HG02759 (cell line): ENCODE measurements at regions not wholly inside any gene's neighbourhood (a gene's known extent, or its start where the extent isn't known, plus 50 kb on each side); places are given as distances from the start of the nearest gene placed in this dataset.
"Not testable (repeated sequence)": the region's sequence is repeated elsewhere in the genome, so short reads cannot be mapped to it uniquely, and the experiment has no call there.

ENCODE experiments used
- ATAC-seq: cut with Tn5 transposase; IDR thresholded peaks from one replicate; pipeline ENCODE4 v1.9.1; 2021; ENCODE audit warnings: mild to moderate bottlenecking, moderate library complexity; ENCODE audit not compliant: unreplicated experiment

- no peak for ATAC-seq
Measured at GRCh38 chr2:88396209-88396608, 56.3 kb downstream of the FOXI3 start.

DNA sequence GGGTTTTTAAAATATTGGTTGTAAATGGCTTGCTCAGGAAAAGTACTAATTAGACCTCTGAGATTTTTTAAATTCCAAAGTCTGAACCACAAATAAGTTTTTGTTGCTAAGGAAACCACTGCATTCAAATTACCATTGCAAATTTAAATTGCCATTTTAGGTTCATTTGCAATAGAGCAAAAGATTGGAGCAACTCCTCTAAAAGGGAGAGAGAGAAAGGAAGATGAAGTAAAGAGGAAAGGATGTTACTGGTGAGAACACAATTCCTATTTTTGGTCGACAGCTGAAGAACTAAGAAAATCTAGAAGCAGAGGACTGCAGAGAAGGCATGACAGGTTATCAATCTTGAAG, 74.9 kb downstream of the FOXI3 start:
- no peak for ATAC-seq

DNA sequence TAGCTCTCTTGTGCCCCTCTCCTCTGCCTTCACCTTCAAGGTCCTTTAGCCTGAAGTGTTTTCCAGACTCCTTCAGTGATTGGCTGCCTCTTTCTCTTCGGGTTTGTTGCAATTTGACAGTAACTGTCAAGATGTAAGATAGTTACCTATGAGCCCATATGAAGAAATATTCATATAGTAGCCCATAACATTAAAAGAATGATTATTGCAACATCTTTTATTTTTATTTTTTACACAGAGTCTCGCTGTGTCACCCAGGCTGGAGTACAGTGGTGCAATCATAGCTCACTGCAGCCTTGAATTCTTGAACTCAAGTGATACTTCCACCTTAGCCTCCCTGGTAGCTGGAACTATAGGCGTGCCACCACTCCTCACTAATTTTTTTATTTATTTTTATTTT, 80.5 kb downstream of the FOXI3 start:
- no peak for ATAC-seq

DNA sequence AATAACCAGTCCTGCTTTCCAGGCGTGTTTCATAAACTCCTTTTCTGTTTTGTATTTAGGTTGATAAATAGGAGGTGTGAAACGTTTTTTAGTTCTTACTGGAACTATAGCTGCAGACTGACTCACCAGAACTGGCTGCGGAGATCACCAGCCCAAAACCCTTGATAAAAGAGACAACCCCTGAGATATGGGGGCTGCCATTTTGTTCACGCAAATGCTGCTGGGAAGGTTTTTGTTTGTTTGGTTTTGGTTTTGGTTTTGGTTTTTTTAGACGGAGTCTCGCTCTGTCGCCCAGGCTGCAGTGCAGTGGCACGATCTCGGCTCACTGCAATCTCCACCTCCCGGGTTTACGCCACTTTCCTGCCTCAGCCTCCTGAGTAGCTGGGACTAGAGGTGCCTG, 87.1 kb downstream of the FOXI3 start:
- not testable (repeated sequence) for ATAC-seq

DNA sequence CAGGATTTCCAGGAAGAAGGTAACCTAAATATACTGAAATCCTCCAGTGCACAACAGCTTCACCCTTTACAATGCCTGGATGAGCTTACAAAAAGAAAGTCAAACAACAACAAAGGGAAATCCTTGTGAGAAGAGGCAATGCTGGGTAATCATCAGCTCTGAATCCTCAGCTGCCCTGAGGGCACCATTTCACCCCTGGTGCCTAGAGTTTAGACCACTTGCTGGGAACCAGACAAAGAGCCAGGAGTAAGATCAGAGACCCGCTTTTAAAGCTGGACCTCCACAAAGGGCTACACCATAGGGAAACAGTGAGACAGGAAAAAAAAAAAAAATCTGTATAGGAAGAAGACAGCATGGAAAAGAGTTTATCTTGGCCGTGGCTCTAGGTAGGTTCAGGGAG, 97.0 kb downstream of the FOXI3 start:
- ATAC-seq = no peak

DNA sequence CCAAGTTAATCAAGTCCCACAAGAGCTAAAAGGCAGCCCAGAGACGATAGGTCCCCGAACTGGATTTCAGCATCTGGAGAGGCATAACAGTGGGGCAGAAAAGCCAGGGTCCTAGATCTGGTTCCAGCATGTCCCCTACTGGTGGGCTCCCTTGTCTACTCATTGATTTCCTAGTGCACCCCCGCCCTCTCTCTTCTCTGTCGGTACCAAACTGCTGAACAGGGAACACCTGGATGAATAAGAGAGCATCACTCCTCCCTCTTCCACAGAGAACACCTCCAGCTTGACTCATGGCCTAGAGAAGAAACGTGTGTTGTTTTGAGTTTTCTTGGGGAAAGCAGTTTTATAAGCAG, 101.3 kb downstream of the FOXI3 start:
- ATAC-seq = no peak

DNA sequence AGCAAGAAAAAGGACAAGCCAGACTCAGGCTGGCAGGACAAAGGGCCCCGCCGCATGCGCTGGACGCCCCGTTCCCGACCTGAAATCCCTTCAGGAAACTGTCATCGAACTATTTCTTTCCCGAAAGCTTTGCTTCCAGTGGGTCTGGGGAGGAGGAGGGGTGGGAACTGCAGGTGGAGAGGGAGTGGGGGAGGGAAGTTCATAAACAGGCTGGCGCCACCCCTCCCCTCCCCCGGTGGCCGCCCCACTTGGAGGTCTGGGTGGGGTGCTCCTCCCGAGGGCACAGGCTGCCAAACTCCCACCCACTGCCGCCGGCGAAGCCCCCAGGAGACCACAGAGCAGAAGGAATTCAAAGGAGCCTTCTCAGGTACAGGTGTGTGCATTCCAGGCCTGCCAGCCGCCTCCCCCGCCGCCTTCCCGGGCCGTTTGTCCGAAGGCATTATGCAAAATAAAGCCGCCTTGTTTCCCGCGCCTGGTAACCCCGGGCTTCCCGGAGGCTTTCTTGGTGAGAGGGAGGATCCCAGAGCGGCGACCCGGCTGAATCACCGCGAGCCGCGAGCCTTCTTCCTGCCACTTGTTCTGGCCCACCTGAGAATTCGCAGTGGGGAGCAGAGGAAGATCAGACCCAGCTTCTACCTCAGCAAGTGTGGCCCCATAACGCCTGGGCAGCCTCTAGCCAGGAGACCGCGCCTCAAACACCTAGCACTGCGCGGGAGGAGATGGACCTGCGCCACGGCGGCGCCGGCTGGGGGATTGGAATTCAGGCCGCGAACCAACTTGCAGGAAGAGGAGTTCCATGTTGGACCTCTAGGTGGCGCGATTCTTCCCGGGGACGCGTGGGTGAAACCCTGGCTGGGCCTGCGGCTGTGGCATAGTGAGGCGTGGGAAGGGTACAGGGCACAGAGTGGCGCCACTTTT, 101.9 kb downstream of the FOXI3 start:
- ATAC-seq = peak; percentile 73

GRCh38 chr2:88345842-88346241, 106.7 kb downstream of the FOXI3 start:
- no peak for ATAC-seq

DNA sequence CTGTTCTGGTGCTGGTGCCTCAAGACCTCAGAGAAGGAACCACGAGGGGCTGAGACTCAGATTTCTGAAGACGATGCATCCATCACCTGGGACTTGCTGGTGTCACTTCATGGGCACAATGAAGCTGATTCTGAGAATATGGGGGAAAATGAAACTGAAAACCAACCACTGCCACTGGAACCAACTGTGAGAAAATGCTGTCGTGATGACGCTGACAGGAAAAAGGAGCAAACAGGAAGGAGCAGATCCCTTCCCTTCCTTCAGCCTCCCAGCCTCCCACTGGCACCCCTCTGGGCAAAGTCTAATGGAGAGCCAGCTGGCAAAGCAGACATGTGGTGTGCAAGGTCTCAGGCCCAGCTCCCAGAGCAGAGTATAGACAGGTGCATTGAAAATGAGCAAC, 109.7 kb downstream of the FOXI3 start:
- no peak for ATAC-seq

GRCh38 chr2:88334418-88334817, 118.1 kb downstream of the FOXI3 start:
- no peak for ATAC-seq

GRCh38 chr2:88331239-88331638, 121.3 kb downstream of the FOXI3 start:
- peak; percentile 40 for ATAC-seq

DNA sequence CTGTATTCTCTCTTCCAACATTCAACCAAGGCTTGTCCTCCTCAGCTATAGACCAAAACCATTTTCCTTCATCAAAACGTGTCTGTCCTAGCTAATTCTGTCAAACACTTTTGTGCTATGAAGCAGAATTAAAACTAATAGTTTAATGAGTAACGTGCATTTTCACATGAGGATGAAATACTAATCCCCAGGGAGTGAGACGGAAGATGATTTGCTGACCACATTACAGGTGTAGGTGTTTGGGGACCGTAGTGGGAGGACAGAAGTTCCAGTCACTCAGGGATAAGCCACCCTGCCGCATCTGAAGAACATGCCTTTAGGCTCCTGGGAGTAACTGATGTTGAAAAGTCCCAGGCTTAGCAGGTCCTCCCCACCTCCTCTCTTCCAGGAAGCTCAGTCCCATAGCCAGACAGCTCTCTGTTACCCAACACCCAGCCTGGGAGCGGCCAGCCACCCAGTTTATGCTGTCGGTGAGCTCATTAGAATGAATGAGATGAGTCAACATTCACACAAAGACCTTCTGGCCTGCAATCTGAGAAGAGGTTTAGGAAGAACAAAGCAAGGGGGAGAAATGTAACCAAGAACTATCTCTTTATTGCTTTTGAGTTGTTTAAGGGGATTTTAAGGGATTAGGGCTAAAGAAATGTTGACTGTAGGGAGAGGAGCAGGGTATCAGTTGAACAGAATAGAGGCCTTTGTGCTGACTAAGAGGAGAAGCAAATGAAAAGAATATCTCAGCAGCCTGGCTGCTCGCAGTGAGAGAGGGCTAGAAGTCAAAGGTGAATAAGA, 122.5 kb downstream of the FOXI3 start:
- ATAC-seq = peak; percentile 89

DNA sequence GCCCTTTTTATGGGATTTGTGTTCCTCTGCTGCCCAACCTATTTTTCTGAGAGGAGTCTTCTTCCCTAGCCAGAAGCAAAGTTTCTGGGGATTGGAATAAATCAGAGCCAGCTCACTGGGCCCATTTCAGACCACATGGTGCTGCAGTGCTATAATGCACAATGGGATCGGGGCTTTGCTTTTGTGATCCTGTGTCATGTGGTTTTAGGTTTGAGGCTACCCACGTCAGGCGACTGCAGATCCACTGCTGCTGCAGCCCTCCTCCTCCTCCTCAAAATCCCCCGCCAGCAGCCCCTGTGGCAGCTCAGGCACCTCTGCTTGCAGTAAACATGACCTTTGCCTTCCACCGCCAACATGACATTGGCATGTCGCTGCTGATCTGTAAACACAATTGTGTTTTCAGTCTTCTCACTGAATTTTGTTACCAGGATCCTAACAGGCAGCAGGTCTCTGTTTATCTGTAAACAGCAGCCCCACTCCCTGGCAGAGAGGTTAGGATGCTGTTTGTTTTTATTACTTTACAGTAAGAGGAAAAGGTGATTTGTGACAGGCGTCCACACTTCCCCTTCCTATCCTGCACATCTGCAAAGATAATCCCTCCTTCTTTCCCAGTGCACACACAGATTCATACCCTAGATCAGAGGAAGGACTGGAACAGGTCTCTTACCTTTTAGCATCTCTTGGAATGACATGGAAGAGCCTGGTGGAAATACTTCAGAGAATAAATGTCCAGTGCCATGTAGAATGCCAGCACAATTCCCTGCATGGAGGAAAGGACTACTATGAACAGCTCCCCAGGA, 130.8 kb downstream of the FOXI3 start:
- ATAC-seq = no peak

- no peak for ATAC-seq
Measured at GRCh38 chr2:88320076-88320773, 132.3 kb downstream of the FOXI3 start.

DNA sequence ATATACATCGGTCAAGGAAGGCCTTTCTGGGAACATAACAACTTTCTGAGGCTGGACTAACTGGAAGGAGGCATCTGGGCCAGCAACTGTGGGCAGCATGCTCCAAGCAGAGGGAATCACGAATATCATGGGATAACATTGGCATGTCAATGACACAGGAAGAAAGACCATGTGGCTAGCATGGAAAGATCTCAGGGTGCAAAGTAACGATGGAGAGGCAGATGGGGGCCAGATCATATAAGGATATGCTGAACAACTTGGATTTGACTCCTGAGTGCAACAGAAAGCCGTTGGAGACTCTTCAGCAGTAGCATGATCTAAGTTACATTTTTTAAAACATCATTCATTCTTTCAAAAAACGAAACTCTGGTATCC, 133.6 kb downstream of the FOXI3 start:
- ATAC-seq = no peak

- ATAC-seq = no peak
Measured at GRCh38 chr2:88318071-88318955, 134.2 kb downstream of the FOXI3 start.

DNA sequence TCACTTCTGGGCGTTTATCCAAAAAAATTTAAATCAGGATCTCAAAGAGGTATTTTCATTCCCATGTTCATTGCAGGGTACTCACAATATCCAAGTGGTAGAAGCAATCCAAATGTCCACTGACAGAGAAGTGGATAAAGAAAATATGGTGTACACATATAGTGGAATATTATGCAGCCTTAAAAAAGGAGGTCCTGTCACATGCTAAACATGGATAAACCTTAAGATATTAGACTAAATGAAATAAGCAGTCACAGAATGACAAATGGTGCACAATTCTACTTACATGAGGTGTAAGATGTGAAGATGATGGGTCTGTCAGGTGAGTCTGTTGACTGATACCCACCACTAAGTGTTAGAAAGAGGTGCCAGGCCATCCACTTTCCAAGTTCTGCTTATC, 140.6 kb downstream of the THNSL2 start:
- ATAC-seq = no peak

GRCh38 chr2:88307817-88308216, 137.7 kb downstream of the THNSL2 start:
- no peak for ATAC-seq

DNA sequence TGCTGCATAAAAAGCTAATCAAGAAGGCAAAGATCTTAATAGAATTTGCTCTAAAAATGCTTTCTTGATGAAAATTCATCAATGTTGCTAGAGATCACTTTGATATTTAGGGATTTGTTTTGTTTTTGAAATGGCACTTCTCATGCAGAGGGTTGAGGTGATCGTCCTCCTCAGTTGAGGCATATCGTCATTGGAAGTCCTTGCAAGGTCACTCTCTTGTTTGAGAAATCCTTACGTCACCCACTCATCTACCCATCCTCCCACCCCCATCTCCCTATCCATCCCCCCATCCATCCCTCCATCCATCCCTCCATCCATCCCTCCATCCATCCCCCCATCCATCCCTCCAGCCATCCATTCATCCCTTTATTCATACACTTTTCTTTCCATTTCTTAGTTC, 133.7 kb downstream of the THNSL2 start:
- ATAC-seq = no peak

DNA sequence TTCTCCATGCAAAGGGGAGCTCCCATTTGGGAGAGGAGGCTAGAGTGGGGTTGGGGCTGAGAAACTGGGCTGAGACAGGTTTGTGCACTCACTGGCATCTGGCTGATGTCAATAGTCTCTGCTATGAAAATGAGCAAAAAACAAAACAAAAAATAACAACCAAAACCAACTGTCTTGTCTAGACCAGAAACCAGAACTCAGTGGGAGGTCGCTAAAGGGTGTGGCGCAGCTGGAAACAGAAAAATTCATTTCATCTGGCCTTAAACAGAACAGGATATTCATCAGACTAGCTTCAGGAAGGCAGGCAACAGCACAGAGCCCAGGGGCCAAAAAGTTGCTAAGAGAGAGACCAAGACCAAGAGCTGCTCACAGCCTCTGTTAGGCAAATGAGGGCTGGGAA, 126.1 kb downstream of the THNSL2 start:
- no peak for ATAC-seq
